OCI-LY1 (cell line): ENCODE measurements at regions not wholly inside any gene's neighbourhood (a gene's known extent, or its start where the extent isn't known, plus 50 kb on each side); places are given as distances from the start of the nearest gene placed in this dataset.

Source experiments
- H2AFZ ChIP-seq: fragments of 200-600 bp; sonication (generic), shearing (Covaris generic); 2 replicates; pipeline ENCODE4 v1.6.0; 2014; ENCODE audit warnings: antibody characterized with exemption, mild to moderate bottlenecking, low read length
- H3F3A ChIP-seq: fragments of 200-600 bp; sonication (generic), shearing (Covaris generic); 2 replicates; pipeline ENCODE4 v1.6.0; 2014; ENCODE audit warnings: mild to moderate bottlenecking, antibody characterized with exemption, low read length, moderate library complexity; ENCODE audit not compliant: insufficient read depth
- H3K27ac ChIP-seq: fragments of 200-600 bp; sonication (generic); 2 replicates; pipeline ENCODE4 v1.5.1; 2014; ENCODE audit warnings: low read length, mixed run types, mild to moderate bottlenecking, low read depth; ENCODE audit not compliant: poor library complexity, severe bottlenecking
- H3K27me3 ChIP-seq: fragments of 200-600 bp; sonication (generic); 2 replicates; pipeline ENCODE4 v1.6.0; 2014; ENCODE audit warnings: antibody characterized with exemption, mild to moderate bottlenecking, low read length, moderate library complexity; ENCODE audit not compliant: insufficient read depth
- H3K36me3 ChIP-seq: fragments of 200-600 bp; sonication (generic); 2 replicates; pipeline ENCODE4 v1.6.1; 2014; ENCODE audit warnings: mild to moderate bottlenecking, antibody characterized with exemption, low read length, moderate library complexity, mixed read lengths; ENCODE audit not compliant: insufficient read depth
- H3K4me1 ChIP-seq: fragments of 200-600 bp; sonication (generic); 2 replicates; pipeline ENCODE4 v1.5.1; 2014; ENCODE audit warnings: mild to moderate bottlenecking, low read length, moderate library complexity; ENCODE audit not compliant: insufficient read depth, severe bottlenecking
- H3K4me2 ChIP-seq: fragments of 200-600 bp; sonication (generic), shearing (Covaris generic); 2 replicates; pipeline ENCODE4 v1.6.1; 2014; ENCODE audit warnings: low read length
- H3K4me3 ChIP-seq: fragments of 200-600 bp; sonication (generic); 2 replicates; pipeline ENCODE4 v1.5.1; 2014; ENCODE audit warnings: low read length, low read depth, mild to moderate bottlenecking, mixed read lengths; ENCODE audit not compliant: poor library complexity, severe bottlenecking
- H3K79me2 ChIP-seq: fragments of 200-600 bp; shearing (Covaris generic); 2 replicates; pipeline ENCODE4 v1.6.1; 2016; ENCODE audit warnings: mixed run types, low read length, mixed read lengths; ENCODE audit not compliant: insufficient read depth
- H3K9ac ChIP-seq: fragments of 200-600 bp; sonication (generic), shearing (Covaris generic); 2 replicates; pipeline ENCODE4 v1.6.1; 2014; ENCODE audit warnings: mild to moderate bottlenecking, low read length, mixed read lengths
- H3K9me2 ChIP-seq: fragments of 200-600 bp; sonication (generic), shearing (Covaris generic); 2 replicates; pipeline ENCODE4 v1.6.1; 2014; ENCODE audit warnings: low read depth, mild to moderate bottlenecking, low read length, mixed read lengths
- H3K9me3 ChIP-seq: fragments of 200-600 bp; shearing (Covaris generic); 2 replicates; pipeline ENCODE4 v1.6.1; 2014; ENCODE audit warnings: low read length, mixed read lengths
- H4K20me1 ChIP-seq: fragments of 200-600 bp; sonication (generic), shearing (Covaris generic); 2 replicates; pipeline ENCODE4 v1.6.0; 2016; ENCODE audit warnings: mild to moderate bottlenecking, low read length; ENCODE audit not compliant: insufficient read depth
- EZH2 ChIP-seq: fragments of 200-600 bp; sonication (generic), shearing (Covaris generic); IDR thresholded peaks from 2 replicates; pipeline ENCODE4 v1.8.0; 2017; ENCODE audit warnings: borderline replicate concordance, mixed run types, mild to moderate bottlenecking, antibody characterized with exemption, low read length, moderate library complexity, mixed read lengths
- TF ChIP-seq, protein P1 (sequence below): fragments of 200-600 bp; sonication (generic), shearing (Covaris generic); IDR thresholded peaks from 2 replicates; pipeline ENCODE4 v1.5.1; 2017; ENCODE audit warnings: mild to moderate bottlenecking, antibody characterized with exemption, low read length, moderate library complexity, mixed read lengths

GRCh38 chr2:180180511-180180910, 173.4 kb upstream of the CWC22 start:
- Histone ChIP-seq H3K4me1 (no peaks in the 10 kb centered on the region), H3K4me2 (no peak overlapping the region), H3K4me3 (no peak overlapping the region), H3F3A (peaks cover 2% of the 10 kb centered on the region; the same call in 1 of the 2 replicates), H4K20me1 (no peaks in the 10 kb centered on the region), H3K79me2 (no peaks in the 10 kb centered on the region), H3K36me3 (no peaks in the 10 kb centered on the region), H3K9ac (no peak overlapping the region), H3K9me2 (no peaks in the 10 kb centered on the region; the same call in 1 of the 2 replicates), H3K9me3 (no peaks in the 10 kb centered on the region), H2AFZ (no peak overlapping the region), H3K27me3 (no peaks in the 10 kb centered on the region), H3K27ac (no peak overlapping the region)
- TF ChIP-seq, protein P1, sequence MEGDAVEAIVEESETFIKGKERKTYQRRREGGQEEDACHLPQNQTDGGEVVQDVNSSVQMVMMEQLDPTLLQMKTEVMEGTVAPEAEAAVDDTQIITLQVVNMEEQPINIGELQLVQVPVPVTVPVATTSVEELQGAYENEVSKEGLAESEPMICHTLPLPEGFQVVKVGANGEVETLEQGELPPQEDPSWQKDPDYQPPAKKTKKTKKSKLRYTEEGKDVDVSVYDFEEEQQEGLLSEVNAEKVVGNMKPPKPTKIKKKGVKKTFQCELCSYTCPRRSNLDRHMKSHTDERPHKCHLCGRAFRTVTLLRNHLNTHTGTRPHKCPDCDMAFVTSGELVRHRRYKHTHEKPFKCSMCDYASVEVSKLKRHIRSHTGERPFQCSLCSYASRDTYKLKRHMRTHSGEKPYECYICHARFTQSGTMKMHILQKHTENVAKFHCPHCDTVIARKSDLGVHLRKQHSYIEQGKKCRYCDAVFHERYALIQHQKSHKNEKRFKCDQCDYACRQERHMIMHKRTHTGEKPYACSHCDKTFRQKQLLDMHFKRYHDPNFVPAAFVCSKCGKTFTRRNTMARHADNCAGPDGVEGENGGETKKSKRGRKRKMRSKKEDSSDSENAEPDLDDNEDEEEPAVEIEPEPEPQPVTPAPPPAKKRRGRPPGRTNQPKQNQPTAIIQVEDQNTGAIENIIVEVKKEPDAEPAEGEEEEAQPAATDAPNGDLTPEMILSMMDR, result no peak

- Histone ChIP-seq H3K4me2 (no peak overlapping the region), H3K9me3 (no peaks in the 10 kb centered on the region), H2AFZ (no peak overlapping the region), H3K79me2 (no peaks in the 10 kb centered on the region), H3K27ac (no peak overlapping the region), H4K20me1 (no peaks in the 10 kb centered on the region), H3K4me3 (no peak overlapping the region), H3K9ac (no peak overlapping the region), H3K36me3 (no peaks in the 10 kb centered on the region), H3F3A (peaks cover 2% of the 10 kb centered on the region; the same call in 1 of the 2 replicates), H3K27me3 (no peaks in the 10 kb centered on the region), H3K4me1 (no peaks in the 10 kb centered on the region), H3K9me2 (no peaks in the 10 kb centered on the region; the same call in 1 of the 2 replicates)
- TF ChIP-seq EZH2, result no peak
- TF ChIP-seq, protein P1, result no peak
Observed at GRCh38 chr2:180177534-180177933, 170.4 kb upstream of the CWC22 start.

DNA sequence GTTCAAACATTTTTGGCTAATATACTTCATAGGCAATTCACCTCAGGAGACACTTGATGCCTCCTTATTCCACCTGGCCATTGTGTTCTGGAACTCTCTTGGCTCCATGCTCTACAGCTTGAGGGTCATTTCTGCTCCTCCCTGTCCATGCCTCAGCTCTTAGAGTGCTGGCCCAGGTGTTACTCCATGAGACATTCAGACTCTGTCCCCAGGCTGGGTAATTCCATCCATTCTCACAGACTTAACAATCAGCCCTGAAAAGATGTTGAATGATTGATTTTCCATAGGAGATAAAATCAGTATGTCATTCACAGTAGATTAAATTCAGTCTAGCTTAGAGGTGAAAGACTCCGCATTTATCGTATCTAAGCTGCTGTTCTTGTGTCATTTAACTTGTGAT, 168.6 kb upstream of the CWC22 start:
- TF ChIP-seq EZH2, result no peak
- TF ChIP-seq, protein P1, result no peak
- H3K4me1 ChIP-seq, result no peaks in the 10 kb centered on the region

More for the DNA sequence above, 168.6 kb upstream of the CWC22 start:
- no peak overlapping the region for H3K4me3 ChIP-seq
- no peaks in the 10 kb centered on the region for H3K36me3 ChIP-seq
- H4K20me1 ChIP-seq, result no peaks in the 10 kb centered on the region
- no peak overlapping the region for H3K4me2 ChIP-seq
- H3K79me2 ChIP-seq, result no peaks in the 10 kb centered on the region
- no peak overlapping the region for H3K9ac ChIP-seq
- H3K27me3 ChIP-seq, result no peaks in the 10 kb centered on the region
- no peaks in the 10 kb centered on the region; the same call in 1 of the 2 replicates for H3K9me2 ChIP-seq
- peaks cover 2% of the 10 kb centered on the region; the same call in 1 of the 2 replicates for H3F3A ChIP-seq
- no peak overlapping the region for H3K27ac ChIP-seq
- no peak overlapping the region for H2AFZ ChIP-seq
- no peaks in the 10 kb centered on the region for H3K9me3 ChIP-seq
